WERI-Rb-1 (cell line): ENCODE measurements at regions not wholly inside any gene's neighbourhood (a gene's known extent, or its start where the extent isn't known, plus 50 kb on each side); places are given as distances from the start of the nearest gene placed in this dataset.

Experiments
- DNase-seq: peaks from one replicate; pipeline ENCODE4 v3.0.0-alpha.2; 2020
- H3K27ac ChIP-seq: fragments of 250-450 bp; sonication (Bioruptor Pico); 2 replicates; pipeline ENCODE4 v1.5.1; 2020; ENCODE audit warnings: mild to moderate bottlenecking, moderate library complexity
- H3K27me3 ChIP-seq: fragments of 250-450 bp; sonication (Bioruptor Pico); 2 replicates; pipeline ENCODE4 v1.5.1; 2021; ENCODE audit warnings: mild to moderate bottlenecking, low read depth, moderate library complexity; ENCODE audit not compliant: insufficient read depth, severe bottlenecking
- H3K36me3 ChIP-seq: fragments of 250-450 bp; sonication (Bioruptor Pico); 2 replicates; pipeline ENCODE4 v1.5.1; 2020; ENCODE audit warnings: mild to moderate bottlenecking, moderate library complexity
- H3K4me3 ChIP-seq: 2 replicates; pipeline ENCODE4 v1.5.1; 2011; ENCODE audit warnings: low read depth, mild to moderate bottlenecking, control low read depth, low read length
- H3K9me3 ChIP-seq: fragments of 250-450 bp; sonication (Bioruptor Pico); 2 replicates; pipeline ENCODE4 v1.5.1; 2021; ENCODE audit warnings: mild to moderate bottlenecking, moderate library complexity; ENCODE audit not compliant: severe bottlenecking
- TF ChIP-seq, protein P1 (sequence below): IDR thresholded peaks from 2 replicates; pipeline ENCODE4 v1.5.1; 2011; ENCODE audit warnings: low read depth, mild to moderate bottlenecking, control low read depth, inconsistent platforms, low read length

DNA sequence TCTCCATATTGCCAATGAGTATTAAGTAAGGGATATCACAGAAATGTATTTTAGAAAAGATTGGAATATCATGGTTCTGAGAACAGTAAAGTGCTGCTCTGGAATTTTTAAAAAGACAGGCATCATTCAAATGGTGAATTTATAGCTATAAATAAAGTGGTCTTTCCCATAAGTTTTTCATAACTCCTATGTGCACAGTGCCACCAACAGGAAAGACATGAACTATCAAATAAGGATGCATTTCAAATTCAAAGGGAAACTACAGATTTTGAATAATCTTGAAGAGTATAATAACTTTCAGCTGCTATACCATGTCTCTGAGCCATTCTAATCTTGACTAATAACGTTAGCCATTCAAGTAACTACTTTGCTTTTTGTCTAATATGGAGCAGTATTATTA, 456.8 kb upstream of the GJE1 start:
- no peak for DNase-seq

GRCh38 chr6:141669141-141669540, 463.6 kb upstream of the GJE1 start:
- no peaks in the 10 kb centered on the region for H3K36me3 ChIP-seq
- H3K4me3 ChIP-seq = no peak overlapping the region
- DNase-seq = no peak
- H3K27ac ChIP-seq = no peak overlapping the region
- TF ChIP-seq, protein P1, sequence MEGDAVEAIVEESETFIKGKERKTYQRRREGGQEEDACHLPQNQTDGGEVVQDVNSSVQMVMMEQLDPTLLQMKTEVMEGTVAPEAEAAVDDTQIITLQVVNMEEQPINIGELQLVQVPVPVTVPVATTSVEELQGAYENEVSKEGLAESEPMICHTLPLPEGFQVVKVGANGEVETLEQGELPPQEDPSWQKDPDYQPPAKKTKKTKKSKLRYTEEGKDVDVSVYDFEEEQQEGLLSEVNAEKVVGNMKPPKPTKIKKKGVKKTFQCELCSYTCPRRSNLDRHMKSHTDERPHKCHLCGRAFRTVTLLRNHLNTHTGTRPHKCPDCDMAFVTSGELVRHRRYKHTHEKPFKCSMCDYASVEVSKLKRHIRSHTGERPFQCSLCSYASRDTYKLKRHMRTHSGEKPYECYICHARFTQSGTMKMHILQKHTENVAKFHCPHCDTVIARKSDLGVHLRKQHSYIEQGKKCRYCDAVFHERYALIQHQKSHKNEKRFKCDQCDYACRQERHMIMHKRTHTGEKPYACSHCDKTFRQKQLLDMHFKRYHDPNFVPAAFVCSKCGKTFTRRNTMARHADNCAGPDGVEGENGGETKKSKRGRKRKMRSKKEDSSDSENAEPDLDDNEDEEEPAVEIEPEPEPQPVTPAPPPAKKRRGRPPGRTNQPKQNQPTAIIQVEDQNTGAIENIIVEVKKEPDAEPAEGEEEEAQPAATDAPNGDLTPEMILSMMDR = no peak
- H3K9me3 ChIP-seq = no peaks in the 10 kb centered on the region
- H3K27me3 ChIP-seq = no peaks in the 10 kb centered on the region

More for the DNA sequence above, 456.8 kb upstream of the GJE1 start:
- H3K4me3 ChIP-seq = no peak overlapping the region
- H3K9me3 ChIP-seq = no peaks in the 10 kb centered on the region
- H3K27me3 ChIP-seq = no peaks in the 10 kb centered on the region
- H3K27ac ChIP-seq = no peak overlapping the region
- TF ChIP-seq, protein P1 = no peak
- no peaks in the 10 kb centered on the region for H3K36me3 ChIP-seq

GRCh38 chr6:141667580-141668309, 465.0 kb upstream of the GJE1 start:
- no peak overlapping the region for H3K4me3 ChIP-seq
- no peak for DNase-seq
- no peaks in the 10 kb centered on the region for H3K36me3 ChIP-seq
- H3K27ac ChIP-seq = no peak overlapping the region
- TF ChIP-seq, protein P1 = no peak
- H3K9me3 ChIP-seq = no peaks in the 10 kb centered on the region
- H3K27me3 ChIP-seq = no peaks in the 10 kb centered on the region

GRCh38 chr6:141666187-141666586, 466.5 kb upstream of the GJE1 start:
- Histone ChIP-seq H3K9me3 (no peaks in the 10 kb centered on the region), H3K36me3 (no peaks in the 10 kb centered on the region), H3K27me3 (no peaks in the 10 kb centered on the region), H3K27ac (no peak overlapping the region), H3K4me3 (no peak overlapping the region)
- DNase-seq = no peak
- TF ChIP-seq, protein P1 = no peak

- TF ChIP-seq, protein P1 = no peak
- DNase-seq = no peak
- Histone ChIP-seq H3K27ac (no peak overlapping the region), H3K9me3 (no peaks in the 10 kb centered on the region), H3K4me3 (no peak overlapping the region), H3K36me3 (no peaks in the 10 kb centered on the region), H3K27me3 (no peaks in the 10 kb centered on the region)
Measured at GRCh38 chr6:141664744-141665143, 468.0 kb upstream of the GJE1 start.

DNA sequence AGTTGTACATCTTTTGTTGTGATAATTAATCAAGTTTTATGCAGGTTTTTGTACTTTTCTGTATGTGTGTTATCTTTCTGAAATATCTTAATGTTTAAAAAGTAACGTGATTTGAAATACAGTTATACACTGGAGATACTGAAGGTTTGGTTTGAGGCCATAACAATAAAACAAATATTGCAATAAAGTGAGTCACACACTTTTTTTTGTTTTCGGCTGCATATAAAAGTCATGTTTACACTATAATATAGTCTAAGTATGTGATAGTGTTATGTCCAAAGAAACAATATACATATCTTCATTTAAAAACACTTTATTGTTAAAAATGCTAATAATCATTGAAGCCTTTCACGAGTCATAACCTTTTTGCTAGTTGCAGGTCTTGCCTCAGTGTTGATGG, 473.1 kb upstream of the GJE1 start:
- DNase-seq = no peak
- Histone ChIP-seq H3K4me3 (no peak overlapping the region), H3K9me3 (no peaks in the 10 kb centered on the region), H3K27me3 (no peaks in the 10 kb centered on the region), H3K27ac (no peak overlapping the region), H3K36me3 (no peaks in the 10 kb centered on the region)
- TF ChIP-seq, protein P1 = no peak
